ENCODE measurements at regions not wholly inside any gene's neighbourhood (a gene's known extent, or its start where the extent isn't known, plus 50 kb on each side); places are given as distances from the start of the nearest gene placed in this dataset.

DNA sequence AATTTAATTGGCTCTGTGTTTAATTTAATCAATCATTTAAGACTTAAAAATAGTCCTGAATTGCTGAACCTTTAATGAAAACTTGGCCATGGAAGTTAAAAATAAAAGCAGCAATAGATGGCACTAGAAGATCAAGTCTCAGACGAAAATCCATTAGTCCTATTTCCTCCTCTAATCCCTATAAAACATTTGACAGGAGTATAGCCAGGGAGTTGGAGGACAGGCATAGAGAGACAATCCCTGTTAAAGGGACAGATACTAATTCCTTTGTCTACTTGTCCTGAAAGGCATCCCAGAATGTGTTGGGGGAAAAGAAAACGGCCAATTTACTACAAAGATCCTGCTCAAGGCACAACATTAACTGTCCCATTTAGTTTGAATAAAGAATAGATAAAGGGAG lies 276.3 kb upstream of the TACR3 start:
- H3K4me1 ChIP-seq (ENCODE audit: control insufficient read depth in 5 of 5, insufficient read depth in 5 of 5, low read length in 5 of 5): peaks cover 0 to 6% (median 0%) of the 10 kb centered on the region in 5 donors
- peaks cover 0 to 6% (median 2%) of the 10 kb centered on the region in 4 donors for H3K9me3 ChIP-seq (ENCODE audit: control insufficient read depth in 4 of 4, insufficient read depth in 3 of 4, low read length in 3 of 4)
- no peak overlapping the region for H3K27ac ChIP-seq (ENCODE audit: low read depth in 1 of 2, low read length in 1 of 2)
- WGBS, 2 donors: 33 to 51% methylated on average over 2 of the region's 2 CpGs
- ATAC-seq (ENCODE audit: insufficient read depth, low FRiP score) (no peak), DNase-seq (peak in 2 of 3 donors; percentile 40)
- H3K27me3 ChIP-seq (ENCODE audit: control insufficient read depth in 3 of 3, insufficient read depth in 3 of 3, low read length in 2 of 3): no peaks in the 10 kb centered on the region
- no peak overlapping the region for H3K9ac ChIP-seq (ENCODE audit: insufficient read depth in 1 of 2, low read length in 2 of 2)
- H3K36me3 ChIP-seq (ENCODE audit: control insufficient read depth in 4 of 4, insufficient read depth in 4 of 4, low read length in 4 of 4): no peaks in the 10 kb centered on the region
- TF ChIP-seq, protein P1, sequence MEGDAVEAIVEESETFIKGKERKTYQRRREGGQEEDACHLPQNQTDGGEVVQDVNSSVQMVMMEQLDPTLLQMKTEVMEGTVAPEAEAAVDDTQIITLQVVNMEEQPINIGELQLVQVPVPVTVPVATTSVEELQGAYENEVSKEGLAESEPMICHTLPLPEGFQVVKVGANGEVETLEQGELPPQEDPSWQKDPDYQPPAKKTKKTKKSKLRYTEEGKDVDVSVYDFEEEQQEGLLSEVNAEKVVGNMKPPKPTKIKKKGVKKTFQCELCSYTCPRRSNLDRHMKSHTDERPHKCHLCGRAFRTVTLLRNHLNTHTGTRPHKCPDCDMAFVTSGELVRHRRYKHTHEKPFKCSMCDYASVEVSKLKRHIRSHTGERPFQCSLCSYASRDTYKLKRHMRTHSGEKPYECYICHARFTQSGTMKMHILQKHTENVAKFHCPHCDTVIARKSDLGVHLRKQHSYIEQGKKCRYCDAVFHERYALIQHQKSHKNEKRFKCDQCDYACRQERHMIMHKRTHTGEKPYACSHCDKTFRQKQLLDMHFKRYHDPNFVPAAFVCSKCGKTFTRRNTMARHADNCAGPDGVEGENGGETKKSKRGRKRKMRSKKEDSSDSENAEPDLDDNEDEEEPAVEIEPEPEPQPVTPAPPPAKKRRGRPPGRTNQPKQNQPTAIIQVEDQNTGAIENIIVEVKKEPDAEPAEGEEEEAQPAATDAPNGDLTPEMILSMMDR (IDR thresholded peaks at IDR 0.05; ENCODE audit: control extremely low read depth, extremely low read depth): no peak
- no peak overlapping the region for H3K4me3 ChIP-seq

DNA sequence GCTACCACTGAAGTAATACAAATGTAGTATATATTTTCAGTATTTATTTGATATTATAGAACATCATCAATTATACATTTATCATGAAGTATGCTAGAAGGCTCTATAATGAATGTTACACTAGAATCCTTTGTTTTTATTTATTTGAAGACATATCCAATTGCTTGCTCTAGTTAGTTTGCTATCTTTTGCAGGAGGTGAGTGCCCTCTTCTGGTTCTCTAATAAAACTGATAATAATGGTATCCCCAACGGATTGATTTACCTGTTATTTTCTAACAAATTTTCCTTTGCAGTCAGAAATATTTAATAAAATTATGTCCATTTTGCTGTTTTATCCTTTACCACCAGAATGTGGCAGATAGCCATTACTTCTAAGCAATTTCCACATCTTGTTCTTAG lies 274.3 kb upstream of the TACR3 start:
- no peak overlapping the region for H3K4me3 ChIP-seq
- TF ChIP-seq, protein P1 (IDR thresholded peaks at IDR 0.05; ENCODE audit: control extremely low read depth, extremely low read depth): no peak
- ATAC-seq (ENCODE audit: insufficient read depth, low FRiP score) (no peak), DNase-seq (peak in 1 of 3 donors; percentile 10)
- no peak overlapping the region for H3K9ac ChIP-seq (ENCODE audit: insufficient read depth in 1 of 2, low read length in 2 of 2)
- peaks cover 0 to 6% (median 0%) of the 10 kb centered on the region in 5 donors for H3K4me1 ChIP-seq (ENCODE audit: control insufficient read depth in 5 of 5, insufficient read depth in 5 of 5, low read length in 5 of 5)
- peaks cover 0 to 6% (median 2%) of the 10 kb centered on the region in 4 donors for H3K9me3 ChIP-seq (ENCODE audit: control insufficient read depth in 4 of 4, insufficient read depth in 3 of 4, low read length in 3 of 4)
- WGBS, 2 donors: 15 to 24% methylated on average over 1 of the region's 1 CpG
- no peaks in the 10 kb centered on the region for H3K27me3 ChIP-seq (ENCODE audit: control insufficient read depth in 3 of 3, insufficient read depth in 3 of 3, low read length in 2 of 3)
- no peak overlapping the region for H3K27ac ChIP-seq (ENCODE audit: low read depth in 1 of 2, low read length in 1 of 2)
- H3K36me3 ChIP-seq (ENCODE audit: control insufficient read depth in 4 of 4, insufficient read depth in 4 of 4, low read length in 4 of 4): no peaks in the 10 kb centered on the region

DNA sequence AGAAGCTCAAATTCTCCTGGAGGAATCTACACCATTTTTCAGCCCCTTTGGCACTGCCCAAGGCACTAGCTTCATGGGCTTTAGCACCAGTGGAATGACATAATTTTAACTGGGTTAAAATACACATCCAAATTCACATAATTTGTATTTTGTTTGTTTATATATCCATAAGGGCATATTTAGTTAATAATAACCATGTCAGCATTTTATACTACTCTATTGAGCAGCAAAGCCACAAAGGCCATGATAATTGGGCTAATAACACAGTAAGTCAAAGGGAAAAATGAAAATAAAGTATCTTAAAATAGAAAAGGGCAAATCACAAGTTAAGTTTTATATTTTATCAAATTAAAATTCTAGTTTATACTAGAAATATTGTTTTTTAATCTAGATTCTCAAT lies 262.7 kb upstream of the TACR3 start:
- no peak overlapping the region for H3K4me3 ChIP-seq
- H3K27me3 ChIP-seq (ENCODE audit: control insufficient read depth in 3 of 3, insufficient read depth in 3 of 3, low read length in 2 of 3): no peaks in the 10 kb centered on the region
- ATAC-seq (ENCODE audit: insufficient read depth, low FRiP score) (no peak), DNase-seq (no peak)
- no peak overlapping the region for H3K9ac ChIP-seq (ENCODE audit: insufficient read depth in 1 of 2, low read length in 2 of 2)
- H3K36me3 ChIP-seq (ENCODE audit: control insufficient read depth in 4 of 4, insufficient read depth in 4 of 4, low read length in 4 of 4): no peaks in the 10 kb centered on the region
- H3K27ac ChIP-seq (ENCODE audit: low read depth in 1 of 2, low read length in 1 of 2): no peak overlapping the region
- H3K9me3 ChIP-seq (ENCODE audit: control insufficient read depth in 4 of 4, insufficient read depth in 3 of 4, low read length in 3 of 4): peaks cover 0 to 3% (median 0%) of the 10 kb centered on the region in 4 donors
- no peaks in the 10 kb centered on the region for H3K4me1 ChIP-seq (ENCODE audit: control insufficient read depth in 5 of 5, insufficient read depth in 5 of 5, low read length in 5 of 5)
- TF ChIP-seq, protein P1 (IDR thresholded peaks at IDR 0.05; ENCODE audit: control extremely low read depth, extremely low read depth): no peak
